Cardiac muscle cell (in vitro differentiated cells and primary cell): ENCODE measurements at regions not wholly inside any gene's neighbourhood (a gene's known extent, or its start where the extent isn't known, plus 50 kb on each side); places are given as distances from the start of the nearest gene placed in this dataset.
A peak's percentile ranks its signal among the peaks of the same experiment; 100 is the strongest.

Experiments used
- DNase-seq, 2 donors: peaks; one replicate each; pipeline versions ENCODE4 v3.0.0 to v3.0.0-alpha.2; 2010 to 2017; ENCODE audit warnings: low read depth in 1 of 2, low spot score in 1 of 2
- H3K27ac ChIP-seq: fragments of 200-600 bp; sonication (generic); 2 replicates; pipeline ENCODE4 v1.5.1; 2016
- H3K27me3 ChIP-seq: fragments of 200-600 bp; sonication (generic); 2 replicates; pipeline ENCODE4 v1.6.0; 2016; ENCODE audit warnings: control low read depth
- H3K36me3 ChIP-seq: fragments of 200-600 bp; sonication (generic); 2 replicates; pipeline ENCODE4 v1.5.1; 2016; ENCODE audit warnings: control low read depth
- H3K4me1 ChIP-seq: fragments of 200-600 bp; sonication (generic); 2 replicates; pipeline ENCODE4 v1.8.1; 2017; ENCODE audit warnings: low read depth, mild to moderate bottlenecking, mixed run types
- H3K4me3 ChIP-seq: fragments of 200-600 bp; sonication (generic); 2 replicates; pipeline ENCODE4 v1.5.1; 2016; ENCODE audit warnings: mild to moderate bottlenecking
- H3K9me3 ChIP-seq: fragments of 200-600 bp; sonication (generic); 2 replicates; pipeline ENCODE4 v1.5.1; 2017; ENCODE audit warnings: low read depth, mild to moderate bottlenecking, control low read depth
- CTCF ChIP-seq: IDR thresholded peaks from 2 replicates; pipeline ENCODE4 v1.5.1; 2012; ENCODE audit warnings: low read depth, mild to moderate bottlenecking, low read length

- DNase-seq, result no peak
- H3K27me3 ChIP-seq, result no peaks in the 10 kb centered on the region
- no peak overlapping the region for H3K27ac ChIP-seq
- no peaks in the 10 kb centered on the region for H3K36me3 ChIP-seq
- no peak for TF ChIP-seq CTCF
- H3K4me3 ChIP-seq, result no peak overlapping the region
- peaks cover 19% of the 10 kb centered on the region for H3K4me1 ChIP-seq
- H3K9me3 ChIP-seq, result no peaks in the 10 kb centered on the region
These were observed 60.3 kb upstream of the EML4 start for GRCh38 chr2:42108852-42109251.

GRCh38 chr2:42109959-42110640, 59.1 kb upstream of the EML4 start:
- DNase-seq, result no peak
- peak overlapping the region; percentile 78 for H3K27ac ChIP-seq
- H3K27me3 ChIP-seq, result no peaks in the 10 kb centered on the region
- no peak for TF ChIP-seq CTCF
- no peaks in the 10 kb centered on the region for H3K36me3 ChIP-seq
- peaks cover 19% of the 10 kb centered on the region for H3K4me1 ChIP-seq
- H3K9me3 ChIP-seq, result no peaks in the 10 kb centered on the region
- no peak overlapping the region for H3K4me3 ChIP-seq

GRCh38 chr2:42110641-42111322, 58.4 kb upstream of the EML4 start:
- Histone ChIP-seq H3K4me3 (no peak overlapping the region), H3K27ac (peak overlapping the region; percentile 78), H3K27me3 (no peaks in the 10 kb centered on the region), H3K4me1 (peaks cover 19% of the 10 kb centered on the region), H3K36me3 (no peaks in the 10 kb centered on the region), H3K9me3 (no peaks in the 10 kb centered on the region)
- DNase-seq, result peak in 1 of 2 donors; percentile 84
- no peak for TF ChIP-seq CTCF

- Histone ChIP-seq H3K27ac (no peak overlapping the region), H3K27me3 (no peaks in the 10 kb centered on the region), H3K4me1 (peaks cover 19% of the 10 kb centered on the region), H3K36me3 (no peaks in the 10 kb centered on the region), H3K4me3 (no peak overlapping the region), H3K9me3 (no peaks in the 10 kb centered on the region)
- DNase-seq, result no peak
- no peak for TF ChIP-seq CTCF
These were observed 56.7 kb upstream of the EML4 start for GRCh38 chr2:42112418-42112817.

GRCh38 chr2:42113452-42113851, 55.7 kb upstream of the EML4 start:
- TF ChIP-seq CTCF, result no peak
- no peak overlapping the region for H3K4me3 ChIP-seq
- H3K9me3 ChIP-seq, result no peaks in the 10 kb centered on the region
- H3K36me3 ChIP-seq, result no peaks in the 10 kb centered on the region
- H3K27me3 ChIP-seq, result no peaks in the 10 kb centered on the region
- DNase-seq, result peak in 1 of 2 donors; percentile 44
- peaks cover 26% of the 10 kb centered on the region for H3K4me1 ChIP-seq
- peak overlapping the region; percentile 84 for H3K27ac ChIP-seq
